Endothelial cell of umbilical vein (primary cell): ENCODE measurements at regions not wholly inside any gene's neighbourhood (a gene's known extent, or its start where the extent isn't known, plus 50 kb on each side); places are given as distances from the start of the nearest gene placed in this dataset.

Experiments
- BruUV-seq: library from RNA; stranded (reverse); fragments of 400-500 nt; replicated peaks from 2 replicates; lab custom pipeline; 2021; lab: Mats Ljungman, UMichigan
- CTCF ChIA-PET: fragments of 300-600, 350-600 bp; sonication (Branson Sonifier 250); formaldehyde crosslinking; loops from one replicate; lab custom pipeline; 2021; ENCODE audit warnings: antibody characterized with exemption, inconsistent platforms; lab: Charles Lee
- POLR2A ChIA-PET: fragments of 300-600, 350-600 bp; sonication (Branson Sonifier 250); formaldehyde crosslinking; loops from one replicate; lab custom pipeline; 2021; ENCODE audit warnings: antibody characterized with exemption, inconsistent platforms; lab: Charles Lee
- DNase-seq: peaks from one replicate; pipeline ENCODE4 v3.0.0-alpha.2; 2011; ENCODE audit warnings: low read depth, low spot score
- FAIRE-seq: peaks from 2 replicates; lab custom pipeline; 2011; peaks lifted over from hg19 to GRCh38; lab: Jason Lieb, UNC
- H2AFZ ChIP-seq: 2 replicates; pipeline ENCODE4 v1.6.0; 2012; ENCODE audit warnings: low read depth, low read length, control low read depth, inconsistent platforms
- H3K27ac ChIP-seq: 2 replicates; pipeline ENCODE4 v1.5.1; 2011; ENCODE audit warnings: low read depth, mild to moderate bottlenecking, control low read depth, low read length, moderate library complexity; ENCODE audit not compliant: insufficient read depth
- H3K27me3 ChIP-seq, 2 experiments: 2 replicates each; pipeline versions ENCODE4 v1.6.0 to v1.6.1; 2011; ENCODE audit warnings: low read length in 2 of 2, mixed read lengths in 1 of 2; ENCODE audit not compliant: control insufficient read depth in 2 of 2, insufficient read depth in 2 of 2
- H3K36me3 ChIP-seq, 2 experiments: 2 replicates in 1 of 2; 3 replicates in 1 of 2; pipeline ENCODE4 v1.5.1; 2011; ENCODE audit warnings: low read length in 2 of 2, mild to moderate bottlenecking in 1 of 2, moderate library complexity in 1 of 2; ENCODE audit not compliant: control insufficient read depth in 2 of 2, insufficient read depth in 2 of 2; ENCODE audit errors: extremely low read depth in 1 of 2
- H3K4me1 ChIP-seq: 3 replicates; pipeline ENCODE4 v1.5.1; 2011; ENCODE audit warnings: mild to moderate bottlenecking, low read length; ENCODE audit not compliant: control insufficient read depth, insufficient read depth; ENCODE audit errors: extremely low read depth
- H3K4me2 ChIP-seq: 2 replicates; pipeline ENCODE4 v1.6.1; 2011; ENCODE audit warnings: low read length, control low read depth, mixed read lengths; ENCODE audit not compliant: insufficient read depth
- H3K4me3 ChIP-seq, 3 experiments: fragments of 200-600 bp in 1 of 3; sonication (generic), shearing (Covaris generic) in 1 of 3; replicated peaks in 1 of 3; 2 replicates each; pipeline ENCODE4 v1.5.1; 2011 to 2016; ENCODE audit warnings: control low read depth in 3 of 3, low read length in 3 of 3, mild to moderate bottlenecking in 2 of 3, inconsistent platforms in 1 of 3, low read depth in 1 of 3, moderate library complexity in 1 of 3; ENCODE audit not compliant: insufficient read depth in 1 of 3
- H3K79me2 ChIP-seq: 2 replicates; pipeline ENCODE4 v1.6.0; 2012; ENCODE audit warnings: low read length, inconsistent platforms; ENCODE audit not compliant: control insufficient read depth, insufficient read depth
- H3K9ac ChIP-seq: replicated peaks from 2 replicates; pipeline ENCODE3; 2011; ENCODE audit warnings: low read length, control low read depth; ENCODE audit not compliant: insufficient read depth; ENCODE audit errors: extremely low read depth
- H3K9me1 ChIP-seq: replicated peaks from 3 replicates; pipeline ENCODE4 v1.6.0; 2011; ENCODE audit warnings: mild to moderate bottlenecking, low read length; ENCODE audit not compliant: control insufficient read depth, insufficient read depth; ENCODE audit errors: extremely low read depth
- H3K9me3 ChIP-seq: replicated peaks from 2 replicates; pipeline ENCODE4 v1.5.1; 2012; ENCODE audit warnings: low read length, inconsistent platforms; ENCODE audit not compliant: control insufficient read depth, insufficient read depth
- H4K20me1 ChIP-seq: replicated peaks from 2 replicates; pipeline ENCODE3; 2011; ENCODE audit warnings: mild to moderate bottlenecking, low read length; ENCODE audit not compliant: control insufficient read depth, insufficient read depth; ENCODE audit errors: extremely low read depth
- GATA2 ChIP-seq: IDR thresholded peaks from 2 replicates; pipeline ENCODE4 v1.7.0; 2011; ENCODE audit warnings: low read depth, mild to moderate bottlenecking, moderate library complexity, mixed read lengths, low read length; ENCODE audit not compliant: insufficient read length, insufficient read depth
- JUN ChIP-seq: IDR thresholded peaks from 2 replicates; pipeline ENCODE4 v1.6.1; 2011; ENCODE audit warnings: borderline replicate concordance, low read depth; ENCODE audit not compliant: insufficient read length, insufficient read depth
- POLR2A ChIP-seq: IDR thresholded peaks from 2 replicates; pipeline ENCODE4 v1.6.1; 2012; ENCODE audit warnings: low read depth, mild to moderate bottlenecking, control low read depth, low read length
- POLR2AphosphoS5 ChIP-seq: IDR thresholded peaks from 2 replicates; pipeline ENCODE4 v1.6.1; 2012; ENCODE audit warnings: low read depth, mild to moderate bottlenecking, control low read depth, low read length, moderate library complexity; ENCODE audit not compliant: insufficient read depth
- dilution Hi-C: fragments of 300-500 bp; cut with MboI; formaldehyde crosslinking; loops from one replicate; pipeline ENCODE4 v1.15.0; 2019; ENCODE audit warnings: low sequenced_read_pairs; ENCODE audit not compliant: extremely low pct_ligation_motif_present
- intact Hi-C: fragments of 100-400 bp; cut with micrococcal nuclease; formaldehyde crosslinking; loops from one replicate; pipeline ENCODE4 v1.10.0; 2022

DNA sequence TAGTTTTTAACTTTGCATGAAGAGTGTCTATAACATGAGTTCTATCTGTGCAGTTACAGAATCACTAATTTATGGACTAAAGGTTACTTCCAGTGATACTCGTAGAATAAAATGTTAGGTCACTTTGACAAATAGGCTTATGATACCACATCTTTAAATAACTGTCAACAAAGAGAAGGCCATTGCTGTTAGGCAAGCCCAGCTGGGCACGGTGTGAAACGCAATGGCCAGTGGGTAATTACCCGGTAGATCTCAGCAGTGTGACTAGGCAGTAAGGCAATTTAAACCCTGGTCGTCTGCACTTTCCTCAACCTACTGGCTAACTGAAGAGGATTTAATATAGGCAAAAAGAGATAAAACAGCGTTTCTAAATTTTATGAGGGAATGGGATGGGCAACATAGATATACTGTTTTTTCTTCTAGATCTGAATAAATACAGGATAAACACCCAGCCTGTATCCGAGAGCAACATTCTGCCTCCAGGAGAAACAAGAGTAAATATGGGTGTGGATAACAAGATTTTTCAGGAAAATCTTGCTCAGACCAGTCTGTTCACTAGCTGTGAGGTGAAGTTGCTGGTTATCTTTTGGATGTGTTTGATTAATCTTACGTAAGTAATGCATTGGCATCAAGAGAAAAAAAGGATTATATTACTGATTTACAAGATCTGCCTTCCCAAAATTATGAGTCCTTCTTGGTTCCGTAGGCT lies 631.3 kb downstream of the EFNB2 start:
- no peaks in the 10 kb centered on the region for H4K20me1 ChIP-seq
- no peaks in the 10 kb centered on the region for H3K27me3 ChIP-seq
- H3K9me3 ChIP-seq = no peaks in the 10 kb centered on the region
- DNase-seq (no peak), FAIRE-seq (no peak)
- no peak for TF ChIP-seq GATA2
- no peak for TF ChIP-seq POLR2AphosphoS5
- no peak for TF ChIP-seq POLR2A
- H3K36me3 ChIP-seq = no peaks in the 10 kb centered on the region
- intact Hi-C loops (no loop called here), dilution Hi-C loops (no loop called here)
- no peak overlapping the region for H2AFZ ChIP-seq
- BruUV-seq = no TSS peak
- POLR2A ChIA-PET = no interaction called here
- no peaks in the 10 kb centered on the region for H3K9me1 ChIP-seq
- no peak overlapping the region for H3K4me3 ChIP-seq
- H3K4me2 ChIP-seq = no peak overlapping the region
- CTCF ChIA-PET = no interaction called here
- no peak overlapping the region for H3K9ac ChIP-seq
- no peaks in the 10 kb centered on the region for H3K79me2 ChIP-seq
- no peaks in the 10 kb centered on the region for H3K4me1 ChIP-seq
- no peak overlapping the region for H3K27ac ChIP-seq

DNA sequence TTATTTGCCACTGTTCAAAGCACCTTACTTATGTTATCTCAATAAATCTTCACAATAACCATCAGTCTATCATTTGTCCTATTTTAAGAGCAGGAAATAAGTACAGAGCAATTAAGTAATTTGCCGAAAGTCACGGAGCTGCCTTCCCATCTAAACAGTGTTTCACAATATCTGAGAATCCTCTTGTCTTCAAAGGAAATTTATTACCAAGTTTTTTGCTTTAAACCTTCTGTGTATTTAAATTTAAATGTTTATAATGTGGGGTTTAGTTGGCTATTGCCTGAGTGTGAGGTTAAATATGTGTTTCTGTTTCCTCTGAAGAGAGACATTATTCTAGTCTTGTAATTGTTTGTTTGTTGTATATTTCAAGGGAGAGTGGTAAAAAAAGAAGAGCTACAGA lies 633.1 kb downstream of the EFNB2 start:
- no peaks in the 10 kb centered on the region for H3K36me3 ChIP-seq
- no peaks in the 10 kb centered on the region for H3K9me1 ChIP-seq
- no peak overlapping the region for H3K9ac ChIP-seq
- H3K9me3 ChIP-seq = no peaks in the 10 kb centered on the region
- BruUV-seq = no TSS peak
- ChIA-PET POLR2A (no interaction called here), CTCF (no interaction called here)
- H2AFZ ChIP-seq = no peak overlapping the region
- H4K20me1 ChIP-seq = no peaks in the 10 kb centered on the region
- FAIRE-seq = no peak
- no peaks in the 10 kb centered on the region for H3K79me2 ChIP-seq
- dilution Hi-C loops (no loop called here), intact Hi-C loops (no loop called here)
- H3K27me3 ChIP-seq = no peaks in the 10 kb centered on the region
- no peak overlapping the region for H3K4me2 ChIP-seq
- no peak overlapping the region for H3K4me3 ChIP-seq
- DNase-seq = no peak
- TF ChIP-seq POLR2AphosphoS5 (no peak), POLR2A (no peak), GATA2 (no peak), JUN (no peak)
- no peak overlapping the region for H3K27ac ChIP-seq
- no peaks in the 10 kb centered on the region for H3K4me1 ChIP-seq
